ENCODE measurements at regions not wholly inside any gene's neighbourhood (a gene's known extent, or its start where the extent isn't known, plus 50 kb on each side); places are given as distances from the start of the nearest gene placed in this dataset.
"Not testable (repeated sequence)": the region's sequence is repeated elsewhere in the genome, so short reads cannot be mapped to it uniquely, and the experiment has no call there.

GRCh38 chr10:53358536-53358935, 586.0 kb upstream of the MBL2 start:
- TF ChIP-seq CTCF (IDR thresholded peaks at IDR 0.05) = no peak
- Histone ChIP-seq H3K36me3 (ENCODE audit: low read depth) (no peaks in the 10 kb centered on the region), H3K9me3 (no peaks in the 10 kb centered on the region), H3K4me1 (ENCODE audit: low read depth) (no peaks in the 10 kb centered on the region), H3K4me3 (no peak overlapping the region)
- intact Hi-C loops (cut with DNase I, micrococcal nuclease) = no loop called here
- DNase-seq (no peak), ATAC-seq (no peak)

GRCh38 chr10:53357587-53357986, 585.0 kb upstream of the MBL2 start:
- no peak overlapping the region for H3K4me3 ChIP-seq
- DNase-seq (no peak), ATAC-seq (no peak)
- no peaks in the 10 kb centered on the region for H3K36me3 ChIP-seq (ENCODE audit: low read depth)
- H3K9me3 ChIP-seq = no peaks in the 10 kb centered on the region
- H3K4me1 ChIP-seq (ENCODE audit: low read depth) = no peaks in the 10 kb centered on the region
- TF ChIP-seq CTCF (IDR thresholded peaks at IDR 0.05) = no peak
- intact Hi-C loops (cut with DNase I, micrococcal nuclease) = no loop called here

- DNase-seq (no peak), ATAC-seq (no peak)
- no peaks in the 10 kb centered on the region for H3K4me1 ChIP-seq (ENCODE audit: low read depth)
These were observed 584.2 kb upstream of the MBL2 start for GRCh38 chr10:53356616-53357349.

GRCh38 chr10:53342531-53342930, 569.9 kb upstream of the MBL2 start:
- ATAC-seq; DNase-seq; intact Hi-C loops (cut with DNase I, micrococcal nuclease); H3K4me1 ChIP-seq (ENCODE audit: low read depth); H3K36me3 ChIP-seq (ENCODE audit: low read depth); H3K4me3 ChIP-seq; H3K9me3 ChIP-seq: not testable (repeated sequence)

More at GRCh38 chr10:53356616-53357349, 584.2 kb upstream of the MBL2 start:
- intact Hi-C loops (cut with DNase I, micrococcal nuclease) = no loop called here
- Histone ChIP-seq H3K36me3 (ENCODE audit: low read depth) (no peaks in the 10 kb centered on the region), H3K9me3 (no peaks in the 10 kb centered on the region), H3K4me3 (no peak overlapping the region)
- TF ChIP-seq CTCF (IDR thresholded peaks at IDR 0.05) = no peak

- H3K36me3 ChIP-seq (ENCODE audit: low read depth); H3K4me3 ChIP-seq; ATAC-seq; DNase-seq; H3K4me1 ChIP-seq (ENCODE audit: low read depth); intact Hi-C loops (cut with DNase I, micrococcal nuclease): not testable (repeated sequence)
- peaks cover 31% of the 10 kb centered on the region for H3K9me3 ChIP-seq
These were observed 565.6 kb upstream of the MBL2 start for GRCh38 chr10:53338199-53338598.

- H3K4me3 ChIP-seq; ATAC-seq; H3K36me3 ChIP-seq (ENCODE audit: low read depth); H3K4me1 ChIP-seq (ENCODE audit: low read depth); DNase-seq; intact Hi-C loops (cut with DNase I, micrococcal nuclease): not testable (repeated sequence)
- H3K9me3 ChIP-seq = peaks cover 31% of the 10 kb centered on the region
These were observed 563.3 kb upstream of the MBL2 start for GRCh38 chr10:53335803-53336422.

- ATAC-seq (no peak), DNase-seq (no peak)
- H3K36me3 ChIP-seq (ENCODE audit: low read depth) = no peaks in the 10 kb centered on the region
- peaks cover 18% of the 10 kb centered on the region for H3K9me3 ChIP-seq
- no peak overlapping the region for H3K4me3 ChIP-seq
- no peak for TF ChIP-seq CTCF (IDR thresholded peaks at IDR 0.05)
- no peaks in the 10 kb centered on the region for H3K4me1 ChIP-seq (ENCODE audit: low read depth)
- intact Hi-C loops (cut with DNase I, micrococcal nuclease) = no loop called here
These were observed 558.9 kb upstream of the MBL2 start for GRCh38 chr10:53331460-53331859.

- H3K4me3 ChIP-seq; H3K4me1 ChIP-seq (ENCODE audit: low read depth); ATAC-seq; DNase-seq; H3K36me3 ChIP-seq (ENCODE audit: low read depth); intact Hi-C loops (cut with DNase I, micrococcal nuclease); H3K9me3 ChIP-seq: not testable (repeated sequence)
These were observed 554.1 kb upstream of the MBL2 start for GRCh38 chr10:53326401-53327305.

Measured in mucosa of descending colon (tissue), 3 donors.